Heart left ventricle (tissue), 16 donors: ENCODE measurements at regions not wholly inside any gene's neighbourhood (a gene's known extent, or its start where the extent isn't known, plus 50 kb on each side); places are given as distances from the start of the nearest gene placed in this dataset.
"Not testable (repeated sequence)": the region's sequence is repeated elsewhere in the genome, so short reads cannot be mapped to it uniquely, and the experiment has no call there.

Experiments used
- ATAC-seq, 4 donors: fragments of 200-7000 bp; cut with Tn5 transposase; one replicate each; pipeline ENCODE4 v1.9.1; 2020 to 2022; ENCODE audit warnings: moderate library complexity in 4 of 4, mild to moderate bottlenecking in 3 of 4, moderate number of reproducible peaks in 1 of 4
- DNase-seq, 5 donors: peaks; one replicate each; pipeline ENCODE4 v3.0.0-alpha.2; 2020
- H3K27ac ChIP-seq, 12 donors: fragments of 200-600 bp; sonication (generic) in 4 of 12; one replicate each; pipeline versions ENCODE4 v1.5.0 to v1.8.0; 2016 to 2022; ENCODE audit warnings: mild to moderate bottlenecking in 2 of 12
- H3K27me3 ChIP-seq, 9 donors: fragments of 200-600 bp; sonication (generic) in 2 of 9; one replicate each; pipeline versions ENCODE4 v1.5.1 to v1.8.0; 2016 to 2022; ENCODE audit warnings: mild to moderate bottlenecking in 3 of 9
- H3K36me3 ChIP-seq, 9 donors: fragments of 200-600 bp; sonication (generic) in 2 of 9; one replicate each; pipeline versions ENCODE4 v1.5.0 to v1.8.0; 2018 to 2022; ENCODE audit warnings: mild to moderate bottlenecking in 2 of 9
- H3K4me1 ChIP-seq, 12 donors: fragments of 200-600 bp; sonication (generic) in 4 of 12; one replicate each; pipeline versions ENCODE4 v1.5.0 to v1.8.0; 2016 to 2022; ENCODE audit warnings: mild to moderate bottlenecking in 3 of 12
- H3K4me3 ChIP-seq, 12 donors: fragments of 200-600 bp; sonication (generic) in 4 of 12; one replicate each; pipeline versions ENCODE4 v1.5.0 to v1.8.0; 2017 to 2022; ENCODE audit warnings: mild to moderate bottlenecking in 9 of 12, moderate library complexity in 4 of 12
- H3K9me3 ChIP-seq, 12 donors: fragments of 200-600 bp; sonication (generic) in 4 of 12; one replicate each; pipeline versions ENCODE4 v1.5.0 to v1.8.0; 2016 to 2022; ENCODE audit warnings: mild to moderate bottlenecking in 1 of 12
- POLR2A ChIP-seq, 2 donors: fragments of 450-650 bp; IDR thresholded peaks; one replicate each; pipeline ENCODE4 v1.6.1; 2017; ENCODE audit warnings: antibody characterized with exemption in 2 of 2, mild to moderate bottlenecking in 2 of 2, moderate library complexity in 2 of 2
- WGBS, 4 donors: extraction: QIAGEN DNeasy Blood & Tissue Kit in 2 of 4; methylation state at CpG; one replicate each; pipeline versions ENCODE4 v1.1.5 to v1.1.7; 2013 to 2018; 5-methylcytosine and 5-hydroxymethylcytosine counted together
- intact Hi-C, 10 donors: fragments of 100-400 bp; cut with DNase I; formaldehyde crosslinking; loops; one replicate each; pipeline versions ENCODE4 v1.11.1 to v1.14.2; 2022
- TF ChIP-seq, protein P1 (sequence below), 12 donors: fragments of 200-600 bp; sonication (generic) in 4 of 12; IDR thresholded peaks; one replicate each; pipeline versions ENCODE4 v1.5.0 to v1.8.0; 2018 to 2022; ENCODE audit warnings: antibody characterized with exemption in 12 of 12, mild to moderate bottlenecking in 5 of 12
- donor health status: ischemic (EF 13 %, LVEDD 7.1; RV severe dilation, severe dysfunction).
- donor health status: healthy with polysubstance abuse.
- donor health status: DM: no; HTN: yes; CAD: no.
- donor health status: DM: no; HTN: no; CAD: no.
- donor health status: ischemic (EF 25% LVEDD 6.9; RV normal size, moderate dysfunction).
- donor health status: ischemic (EF 25% LVEDD 5.7; RV mildly dilated, moderate dysfunction).
- donor health status: healthy.
- donor health status: DM: yes; HTN: yes; CAD: no.
- donor health status: ischemic (EF 35%, LVEDD 5.7; RV mildly dilated, moderate dysfunction).
- donor health status: nonischemic (EF 11% LVEDD 7.7; RV severe dilation, severe dysfunction).
- donor health status: DM: yes; HTN: yes; CAD: no.
- donor health status: PGD.
- donor health status: ischemic (EF 29% LVEDD 5.4; RV normal size, mild dysfunction).
- donor health status: nonischemic (EF 23%, LVEDD 6.1; RV moderate dilation, normal function).

- intact Hi-C loops = no loop called here
- 92 to 99% (median 95%) methylated on average over 2 of the region's 2 CpGs for WGBS, 4 donors
- Histone ChIP-seq H3K9me3 (peaks cover 0 to 5% (median 0%) of the 10 kb centered on the region in 12 donors), H3K4me1 (no peaks in the 10 kb centered on the region), H3K27me3 (no peaks in the 10 kb centered on the region), H3K36me3 (no peaks in the 10 kb centered on the region), H3K27ac (no peak overlapping the region), H3K4me3 (no peak overlapping the region)
- DNase-seq (no peak), ATAC-seq (no peak)
- TF ChIP-seq, protein P1, sequence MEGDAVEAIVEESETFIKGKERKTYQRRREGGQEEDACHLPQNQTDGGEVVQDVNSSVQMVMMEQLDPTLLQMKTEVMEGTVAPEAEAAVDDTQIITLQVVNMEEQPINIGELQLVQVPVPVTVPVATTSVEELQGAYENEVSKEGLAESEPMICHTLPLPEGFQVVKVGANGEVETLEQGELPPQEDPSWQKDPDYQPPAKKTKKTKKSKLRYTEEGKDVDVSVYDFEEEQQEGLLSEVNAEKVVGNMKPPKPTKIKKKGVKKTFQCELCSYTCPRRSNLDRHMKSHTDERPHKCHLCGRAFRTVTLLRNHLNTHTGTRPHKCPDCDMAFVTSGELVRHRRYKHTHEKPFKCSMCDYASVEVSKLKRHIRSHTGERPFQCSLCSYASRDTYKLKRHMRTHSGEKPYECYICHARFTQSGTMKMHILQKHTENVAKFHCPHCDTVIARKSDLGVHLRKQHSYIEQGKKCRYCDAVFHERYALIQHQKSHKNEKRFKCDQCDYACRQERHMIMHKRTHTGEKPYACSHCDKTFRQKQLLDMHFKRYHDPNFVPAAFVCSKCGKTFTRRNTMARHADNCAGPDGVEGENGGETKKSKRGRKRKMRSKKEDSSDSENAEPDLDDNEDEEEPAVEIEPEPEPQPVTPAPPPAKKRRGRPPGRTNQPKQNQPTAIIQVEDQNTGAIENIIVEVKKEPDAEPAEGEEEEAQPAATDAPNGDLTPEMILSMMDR (IDR thresholded peaks at IDR 0.05) = no peak
- no peak for TF ChIP-seq POLR2A (IDR thresholded peaks at IDR 0.05)
Measured at GRCh38 chr5:38789777-38790176, 56.0 kb upstream of the OSMR start.

- peaks cover 0 to 3% (median under 1%) of the 10 kb centered on the region in 12 donors for H3K4me1 ChIP-seq
- H3K4me3 ChIP-seq = no peak overlapping the region
- 83 to 100% (median 96%) methylated on average over 1 of the region's 1 CpG for WGBS, 4 donors
- H3K9me3 ChIP-seq = peaks cover 0 to 5% (median 0%) of the 10 kb centered on the region in 12 donors
- H3K27me3 ChIP-seq = no peaks in the 10 kb centered on the region
- ATAC-seq (no peak), DNase-seq (no peak)
- H3K27ac ChIP-seq = no peak overlapping the region
- TF ChIP-seq POLR2A (IDR thresholded peaks at IDR 0.05) = no peak
- TF ChIP-seq, protein P1 (IDR thresholded peaks at IDR 0.05) = no peak
- H3K36me3 ChIP-seq = no peaks in the 10 kb centered on the region
- intact Hi-C loops = no loop called here
Measured at GRCh38 chr5:38790268-38790667, 55.5 kb upstream of the OSMR start.

DNA sequence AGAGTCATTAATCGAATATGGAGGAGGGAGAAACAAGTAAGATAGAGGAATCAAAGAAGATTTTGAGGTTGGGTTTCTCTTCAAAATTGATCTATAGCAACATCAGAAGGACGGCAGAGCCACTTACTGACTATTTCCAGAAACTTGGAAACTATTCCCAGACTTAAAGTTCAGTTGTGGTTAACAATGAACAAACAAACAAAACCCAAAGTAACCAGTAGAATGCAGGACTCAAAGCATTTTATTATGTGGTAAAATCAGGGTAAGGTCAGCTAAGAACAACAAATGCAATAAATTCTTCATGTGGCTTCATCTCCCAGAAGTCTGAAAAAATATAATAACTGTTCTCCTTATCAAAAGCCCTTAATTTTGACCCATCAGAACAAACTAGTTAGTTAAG, 54.9 kb upstream of the OSMR start:
- intact Hi-C loops = no loop called here
- TF ChIP-seq, protein P1 (IDR thresholded peaks at IDR 0.05) = no peak
- no peak for TF ChIP-seq POLR2A (IDR thresholded peaks at IDR 0.05)
- Histone ChIP-seq H3K27me3 (no peaks in the 10 kb centered on the region), H3K36me3 (no peaks in the 10 kb centered on the region), H3K4me3 (no peak overlapping the region), H3K27ac (no peak overlapping the region), H3K4me1 (peaks cover 0 to 10% (median 7%) of the 10 kb centered on the region in 12 donors), H3K9me3 (peaks cover 0 to 5% (median 0%) of the 10 kb centered on the region in 12 donors)
- 88 to 92% (median 89%) methylated on average over 2 of the region's 2 CpGs for WGBS, 4 donors
- DNase-seq = no peak
- no peak for ATAC-seq

GRCh38 chr5:38793099-38793498, 52.7 kb upstream of the OSMR start:
- H3K4me3 ChIP-seq = no peak overlapping the region
- intact Hi-C loops = no loop called here
- peaks cover 0 to 28% (median 12%) of the 10 kb centered on the region in 12 donors for H3K4me1 ChIP-seq
- ATAC-seq (no peak), DNase-seq (no peak)
- H3K36me3 ChIP-seq = no peaks in the 10 kb centered on the region
- no peaks in the 10 kb centered on the region for H3K9me3 ChIP-seq
- no peaks in the 10 kb centered on the region for H3K27me3 ChIP-seq
- 91 to 94% (median 93%) methylated on average over 3 of the region's 3 CpGs for WGBS, 4 donors
- H3K27ac ChIP-seq = no peak overlapping the region
- TF ChIP-seq POLR2A (IDR thresholded peaks at IDR 0.05) = no peak
- TF ChIP-seq, protein P1 (IDR thresholded peaks at IDR 0.05) = no peak

DNA sequence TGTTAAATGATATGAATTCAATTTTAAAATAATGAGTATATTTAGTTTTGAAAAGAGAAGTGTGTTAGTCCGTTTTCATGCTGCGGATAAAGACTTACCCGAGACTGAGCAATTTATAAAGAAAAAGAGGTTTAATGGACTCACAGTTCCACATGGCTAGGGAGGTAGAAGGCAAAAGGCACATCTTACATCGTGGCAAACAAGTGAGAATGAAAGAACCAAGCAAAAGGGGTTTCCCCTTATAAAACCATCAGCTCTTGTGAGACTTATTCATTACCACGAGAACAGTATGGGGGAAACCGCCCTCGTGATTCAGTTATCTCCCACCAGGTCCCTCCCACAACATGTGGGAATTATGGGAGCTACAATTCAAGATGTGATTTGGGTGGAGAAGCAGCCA, 51.8 kb upstream of the OSMR start:
- H3K4me3 ChIP-seq, H3K36me3 ChIP-seq, intact Hi-C loops, H3K27ac ChIP-seq, H3K9me3 ChIP-seq, H3K27me3 ChIP-seq, DNase-seq, ATAC-seq: not testable (repeated sequence)
- WGBS, 4 donors = 88 to 94% (median 89%) methylated on average over 7 of the region's 7 CpGs
- peaks cover 0 to 30% (median 12%) of the 10 kb centered on the region in 12 donors for H3K4me1 ChIP-seq
